ENCODE measurements at regions not wholly inside any gene's neighbourhood (a gene's known extent, or its start where the extent isn't known, plus 50 kb on each side); places are given as distances from the start of the nearest gene placed in this dataset.
"Not testable (repeated sequence)": the region's sequence is repeated elsewhere in the genome, so short reads cannot be mapped to it uniquely, and the experiment has no call there.

GRCh38 chr5:130762031-130762430 lies 403.0 kb downstream of the HINT1 start:
- no peaks in the 10 kb centered on the region for H3K27me3 ChIP-seq (ENCODE audit: control insufficient read depth, insufficient read depth, low read length)
- ChIA-PET POLR2A (no interaction called here), CTCF (no interaction called here)
- DNase-seq (ENCODE audit: low read depth): no peak
- TF ChIP-seq, protein P1, sequence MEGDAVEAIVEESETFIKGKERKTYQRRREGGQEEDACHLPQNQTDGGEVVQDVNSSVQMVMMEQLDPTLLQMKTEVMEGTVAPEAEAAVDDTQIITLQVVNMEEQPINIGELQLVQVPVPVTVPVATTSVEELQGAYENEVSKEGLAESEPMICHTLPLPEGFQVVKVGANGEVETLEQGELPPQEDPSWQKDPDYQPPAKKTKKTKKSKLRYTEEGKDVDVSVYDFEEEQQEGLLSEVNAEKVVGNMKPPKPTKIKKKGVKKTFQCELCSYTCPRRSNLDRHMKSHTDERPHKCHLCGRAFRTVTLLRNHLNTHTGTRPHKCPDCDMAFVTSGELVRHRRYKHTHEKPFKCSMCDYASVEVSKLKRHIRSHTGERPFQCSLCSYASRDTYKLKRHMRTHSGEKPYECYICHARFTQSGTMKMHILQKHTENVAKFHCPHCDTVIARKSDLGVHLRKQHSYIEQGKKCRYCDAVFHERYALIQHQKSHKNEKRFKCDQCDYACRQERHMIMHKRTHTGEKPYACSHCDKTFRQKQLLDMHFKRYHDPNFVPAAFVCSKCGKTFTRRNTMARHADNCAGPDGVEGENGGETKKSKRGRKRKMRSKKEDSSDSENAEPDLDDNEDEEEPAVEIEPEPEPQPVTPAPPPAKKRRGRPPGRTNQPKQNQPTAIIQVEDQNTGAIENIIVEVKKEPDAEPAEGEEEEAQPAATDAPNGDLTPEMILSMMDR (IDR thresholded peaks at IDR 0.05; ENCODE audit: insufficient read depth, low read depth, low read length): no peak
- no peaks in the 10 kb centered on the region for H3K36me3 ChIP-seq (ENCODE audit: control insufficient read depth, insufficient read depth, low read length)
- no peak overlapping the region for H3K4me3 ChIP-seq (ENCODE audit: low read depth, low read length)

DNA sequence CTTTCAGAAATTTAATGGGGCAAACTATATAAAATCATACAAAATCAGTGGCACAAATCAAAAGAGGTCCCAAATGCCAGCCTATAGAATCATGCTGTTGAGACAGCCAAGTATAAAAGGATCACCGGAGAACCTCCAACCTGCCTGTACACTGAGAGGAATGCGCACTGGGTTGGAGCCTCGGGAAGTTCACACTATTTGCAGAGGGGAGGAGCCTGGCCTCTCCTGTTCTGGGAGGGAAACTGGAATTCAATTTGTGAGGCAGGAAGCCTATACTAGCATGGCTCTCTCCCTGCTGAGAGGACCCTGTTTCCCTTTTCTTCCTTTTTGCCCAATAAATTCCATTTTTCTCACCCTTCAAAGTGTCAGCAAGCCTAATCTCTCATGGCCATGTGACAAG lies 406.0 kb downstream of the HINT1 start:
- Histone ChIP-seq H3K27me3 (ENCODE audit: control insufficient read depth, insufficient read depth, low read length) (no peaks in the 10 kb centered on the region), H3K4me3 (ENCODE audit: low read depth, low read length) (no peak overlapping the region), H3K36me3 (ENCODE audit: control insufficient read depth, insufficient read depth, low read length) (no peaks in the 10 kb centered on the region)
- TF ChIP-seq, protein P1 (IDR thresholded peaks at IDR 0.05; ENCODE audit: insufficient read depth, low read depth, low read length): no peak
- ChIA-PET CTCF (no interaction called here), POLR2A (no interaction called here)
- no peak for DNase-seq (ENCODE audit: low read depth)

DNA sequence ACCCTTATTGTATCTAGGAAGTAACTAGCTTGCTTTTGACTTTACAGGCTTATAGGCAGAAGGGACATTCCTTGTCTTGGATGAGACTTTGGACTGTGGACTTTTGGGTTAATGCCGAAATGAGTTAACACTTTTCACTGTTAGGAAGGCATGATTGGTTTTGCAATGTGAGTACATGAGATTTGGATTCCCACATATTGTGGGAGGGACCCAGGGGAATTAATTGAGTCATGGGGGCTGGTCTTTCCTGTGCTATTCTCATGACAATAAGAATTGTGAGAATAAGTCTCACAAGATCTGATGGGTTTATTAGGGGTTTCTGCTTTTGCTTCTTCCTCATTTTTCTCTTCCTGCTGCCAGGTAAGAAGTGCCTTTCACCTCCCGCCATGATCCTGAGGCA lies 417.5 kb downstream of the HINT1 start:
- CTCF ChIA-PET: no interaction called here
- H3K4me3 ChIP-seq (ENCODE audit: low read depth, low read length): no peak overlapping the region
- H3K27me3 ChIP-seq (ENCODE audit: control insufficient read depth, insufficient read depth, low read length): no peaks in the 10 kb centered on the region
- POLR2A ChIA-PET: no interaction called here
- no peak for DNase-seq (ENCODE audit: low read depth)
- H3K36me3 ChIP-seq (ENCODE audit: control insufficient read depth, insufficient read depth, low read length): no peaks in the 10 kb centered on the region
- TF ChIP-seq, protein P1 (IDR thresholded peaks at IDR 0.05; ENCODE audit: insufficient read depth, low read depth, low read length): no peak

- POLR2A ChIA-PET; H3K4me3 ChIP-seq (ENCODE audit: low read depth, low read length); DNase-seq (ENCODE audit: low read depth); H3K27me3 ChIP-seq (ENCODE audit: control insufficient read depth, insufficient read depth, low read length); H3K36me3 ChIP-seq (ENCODE audit: control insufficient read depth, insufficient read depth, low read length); CTCF ChIA-PET: not testable (repeated sequence)
These were observed 418.4 kb downstream of the HINT1 start for GRCh38 chr5:130746641-130747040.

- DNase-seq (ENCODE audit: low read depth): no peak
- CTCF ChIA-PET: no interaction called here
These were observed 422.0 kb downstream of the HINT1 start for GRCh38 chr5:130743092-130743491.

GRCh38 chr5:130740047-130740569 lies 424.9 kb downstream of the HINT1 start:
- TF ChIP-seq, protein P1 (IDR thresholded peaks at IDR 0.05; ENCODE audit: insufficient read depth, low read depth, low read length): no peak
- Histone ChIP-seq H3K36me3 (ENCODE audit: control insufficient read depth, insufficient read depth, low read length) (no peaks in the 10 kb centered on the region), H3K27me3 (ENCODE audit: control insufficient read depth, insufficient read depth, low read length) (no peaks in the 10 kb centered on the region), H3K4me3 (ENCODE audit: low read depth, low read length) (no peak overlapping the region)
- CTCF ChIA-PET: no interaction called here
- POLR2A ChIA-PET: no interaction called here
- no peak for DNase-seq (ENCODE audit: low read depth)

More at GRCh38 chr5:130743092-130743491, 422.0 kb downstream of the HINT1 start:
- Histone ChIP-seq H3K4me3 (ENCODE audit: low read depth, low read length) (no peak overlapping the region), H3K27me3 (ENCODE audit: control insufficient read depth, insufficient read depth, low read length) (no peaks in the 10 kb centered on the region), H3K36me3 (ENCODE audit: control insufficient read depth, insufficient read depth, low read length) (no peaks in the 10 kb centered on the region)
- POLR2A ChIA-PET: no interaction called here
- TF ChIP-seq, protein P1 (IDR thresholded peaks at IDR 0.05; ENCODE audit: insufficient read depth, low read depth, low read length): no peak
